ENCODE measurements at regions not wholly inside any gene's neighbourhood (a gene's known extent, or its start where the extent isn't known, plus 50 kb on each side); places are given as distances from the start of the nearest gene placed in this dataset.

- H3K9me3 ChIP-seq = peaks cover 0 to 6% (median 2%) of the 10 kb centered on the region in 4 donors
- WGBS = 80% methylated on average over 2 of the region's 2 CpGs
- H3K4me3 ChIP-seq = no peak overlapping the region
- H3K27ac ChIP-seq (replicated peaks in 1 of 4) = no peak overlapping the region
- intact Hi-C loops (cut with DNase I) = no loop called here
- H3K36me3 ChIP-seq = no peaks in the 10 kb centered on the region
- TF ChIP-seq CTCF (IDR thresholded peaks at IDR 0.05) (no peak), POLR2A (IDR thresholded peaks at IDR 0.05; ENCODE audit: low read depth) (no peak), POLR2AphosphoS5 (IDR thresholded peaks at IDR 0.05) (no peak), EP300 (IDR thresholded peaks at IDR 0.05) (no peak)
- no peak for DNase-seq (ENCODE audit: extremely low spot score)
- H3K27me3 ChIP-seq = no peaks in the 10 kb centered on the region
- no peaks in the 10 kb centered on the region for H3K4me1 ChIP-seq
These were observed 83.2 kb upstream of the EYA4 start for GRCh38 chr6:133157995-133158394.

GRCh38 chr6:133159255-133159795 lies 81.8 kb upstream of the EYA4 start:
- H3K9me3 ChIP-seq = peaks cover 0 to 5% (median 2%) of the 10 kb centered on the region in 4 donors
- TF ChIP-seq POLR2AphosphoS5 (IDR thresholded peaks at IDR 0.05) = no peak
- TF ChIP-seq CTCF (IDR thresholded peaks at IDR 0.05) = no peak
- TF ChIP-seq EP300 (IDR thresholded peaks at IDR 0.05) = no peak
- TF ChIP-seq POLR2A (IDR thresholded peaks at IDR 0.05; ENCODE audit: low read depth) = no peak
- H3K27me3 ChIP-seq = no peaks in the 10 kb centered on the region
- no peak for DNase-seq (ENCODE audit: extremely low spot score)
- H3K27ac ChIP-seq (replicated peaks in 1 of 4) = no peak overlapping the region
- intact Hi-C loops (cut with DNase I) = no loop called here
- no peak overlapping the region for H3K4me3 ChIP-seq
- WGBS = 75% methylated on average over 2 of the region's 2 CpGs
- H3K4me1 ChIP-seq = no peaks in the 10 kb centered on the region
- no peaks in the 10 kb centered on the region for H3K36me3 ChIP-seq

GRCh38 chr6:133160536-133160935 lies 80.6 kb upstream of the EYA4 start:
- no peaks in the 10 kb centered on the region for H3K36me3 ChIP-seq
- H3K27ac ChIP-seq (replicated peaks in 1 of 4) = no peak overlapping the region
- no peaks in the 10 kb centered on the region for H3K27me3 ChIP-seq
- no peak for DNase-seq (ENCODE audit: extremely low spot score)
- intact Hi-C loops (cut with DNase I) = no loop called here
- no peak for TF ChIP-seq POLR2A (IDR thresholded peaks at IDR 0.05; ENCODE audit: low read depth)
- no peak for TF ChIP-seq EP300 (IDR thresholded peaks at IDR 0.05)
- no peak for TF ChIP-seq POLR2AphosphoS5 (IDR thresholded peaks at IDR 0.05)
- no peaks in the 10 kb centered on the region for H3K9me3 ChIP-seq
- no peak overlapping the region for H3K4me3 ChIP-seq
- no peaks in the 10 kb centered on the region for H3K4me1 ChIP-seq
- 81% methylated on average over 2 of the region's 2 CpGs for WGBS

GRCh38 chr6:133165235-133165634 lies 75.9 kb upstream of the EYA4 start:
- intact Hi-C loops (cut with DNase I) = no loop called here

GRCh38 chr6:133166766-133167165 lies 74.4 kb upstream of the EYA4 start:
- intact Hi-C loops (cut with DNase I) = no loop called here
- H3K4me3 ChIP-seq = no peak overlapping the region
- H3K27me3 ChIP-seq = no peaks in the 10 kb centered on the region
- no peaks in the 10 kb centered on the region for H3K36me3 ChIP-seq
- TF ChIP-seq POLR2AphosphoS5 (IDR thresholded peaks at IDR 0.05) (no peak), POLR2A (IDR thresholded peaks at IDR 0.05; ENCODE audit: low read depth) (no peak), CTCF (IDR thresholded peaks at IDR 0.05) (no peak), EP300 (IDR thresholded peaks at IDR 0.05) (no peak)
- no peak for DNase-seq (ENCODE audit: extremely low spot score)
- H3K9me3 ChIP-seq = no peaks in the 10 kb centered on the region
- H3K4me1 ChIP-seq = no peaks in the 10 kb centered on the region
- H3K27ac ChIP-seq (replicated peaks in 1 of 4) = no peak overlapping the region
- 81% methylated on average over 4 of the region's 4 CpGs for WGBS

More at GRCh38 chr6:133165235-133165634, 75.9 kb upstream of the EYA4 start:
- Histone ChIP-seq H3K36me3 (no peaks in the 10 kb centered on the region), H3K4me3 (no peak overlapping the region), H3K4me1 (no peaks in the 10 kb centered on the region), H3K9me3 (no peaks in the 10 kb centered on the region), H3K27ac (replicated peaks in 1 of 4) (no peak overlapping the region), H3K27me3 (no peaks in the 10 kb centered on the region)
- TF ChIP-seq CTCF (IDR thresholded peaks at IDR 0.05) = no peak
- no peak for TF ChIP-seq EP300 (IDR thresholded peaks at IDR 0.05)
- no peak for TF ChIP-seq POLR2A (IDR thresholded peaks at IDR 0.05; ENCODE audit: low read depth)
- no peak for TF ChIP-seq POLR2AphosphoS5 (IDR thresholded peaks at IDR 0.05)
- no peak for DNase-seq (ENCODE audit: extremely low spot score)

All from esophagus muscularis mucosa (tissue), 4 donors.